OCI-LY3 (cell line): ENCODE measurements at regions not wholly inside any gene's neighbourhood (a gene's known extent, or its start where the extent isn't known, plus 50 kb on each side); places are given as distances from the start of the nearest gene placed in this dataset.
"Not testable (repeated sequence)": the region's sequence is repeated elsewhere in the genome, so short reads cannot be mapped to it uniquely, and the experiment has no call there.

Source experiments
- H2AFZ ChIP-seq: fragments of 200-600, 300-600 bp; shearing (Covaris generic); 2 replicates; pipeline ENCODE4 v1.6.0; 2014; ENCODE audit warnings: antibody characterized with exemption, low read depth, low read length
- H3K27ac ChIP-seq: fragments of 200-600, 300-600 bp; sonication (generic); 2 replicates; pipeline ENCODE4 v1.5.1; 2014; ENCODE audit warnings: mild to moderate bottlenecking, low read length, moderate library complexity, mixed read lengths
- H3K27me3 ChIP-seq: fragments of 200-600, 300-600 bp; sonication (generic); 2 replicates; pipeline ENCODE4 v1.6.1; 2014; ENCODE audit warnings: low read depth, low read length, mixed read lengths
- H3K36me3 ChIP-seq: fragments of 200-600, 300-600 bp; sonication (generic); replicated peaks from 2 replicates; pipeline ENCODE3; 2014; ENCODE audit warnings: low read depth, low read length, mixed read lengths
- H3K4me1 ChIP-seq: fragments of 300-600, 200-600 bp; sonication (generic); 2 replicates; pipeline ENCODE4 v1.6.1; 2014; ENCODE audit warnings: low read length, mixed read lengths
- H3K4me2 ChIP-seq: fragments of 200-600, 300-600 bp; sonication (generic); 2 replicates; pipeline ENCODE4 v1.6.1; 2014; ENCODE audit warnings: low read length, mixed read lengths
- H3K4me3 ChIP-seq: fragments of 300-600, 200-600 bp; sonication (generic); 2 replicates; pipeline ENCODE4 v1.5.1; 2014; ENCODE audit warnings: antibody characterized with exemption, mild to moderate bottlenecking, low read length, moderate library complexity
- H3K79me2 ChIP-seq: fragments of 300-600, 200-600 bp; shearing (Covaris generic); 2 replicates; pipeline ENCODE4 v1.6.1; 2014; ENCODE audit warnings: mild to moderate bottlenecking, low read length, mixed read lengths
- H3K9ac ChIP-seq: fragments of 300-600, 200-600 bp; shearing (Covaris generic); 2 replicates; pipeline ENCODE4 v1.6.0; 2014; ENCODE audit warnings: mild to moderate bottlenecking, low read length, moderate library complexity
- H3K9me3 ChIP-seq: fragments of 200-600, 300-600 bp; shearing (Covaris generic); 2 replicates; pipeline ENCODE4 v1.6.1; 2014; ENCODE audit warnings: low read length, mixed read lengths; ENCODE audit not compliant: insufficient read depth
- H4K20me1 ChIP-seq: fragments of 200-600, 300-600 bp; sonication (generic); 2 replicates; pipeline ENCODE4 v1.6.1; 2016; ENCODE audit warnings: low read length, mixed read lengths; ENCODE audit not compliant: insufficient read depth
- CTCF ChIP-seq: fragments of 200-600, 300-600 bp; sonication (generic); IDR thresholded peaks from 2 replicates; pipeline ENCODE4 v1.5.1; 2014; ENCODE audit warnings: antibody characterized with exemption, low read length, low read depth
- EZH2phosphoT487 ChIP-seq: fragments of 200-600 bp; shearing (Covaris generic); IDR thresholded peaks from 2 replicates; pipeline ENCODE4 v1.6.1; 2018; ENCODE audit warnings: antibody characterized with exemption, mixed run types, low read depth

GRCh38 chr10:118422241-118422640 is 80.1 kb upstream of the FAM204A start:
- Histone ChIP-seq H2AFZ (no peak overlapping the region), H3K27ac (no peak overlapping the region), H3K4me2 (no peak overlapping the region), H3K4me3 (no peak overlapping the region), H3K9me3 (no peaks in the 10 kb centered on the region), H3K36me3 (no peaks in the 10 kb centered on the region), H3K9ac (no peak overlapping the region), H4K20me1 (no peaks in the 10 kb centered on the region), H3K27me3 (no peaks in the 10 kb centered on the region), H3K4me1 (no peaks in the 10 kb centered on the region), H3K79me2 (no peaks in the 10 kb centered on the region)
- TF ChIP-seq CTCF, result no peak
- no peak for TF ChIP-seq EZH2phosphoT487

DNA sequence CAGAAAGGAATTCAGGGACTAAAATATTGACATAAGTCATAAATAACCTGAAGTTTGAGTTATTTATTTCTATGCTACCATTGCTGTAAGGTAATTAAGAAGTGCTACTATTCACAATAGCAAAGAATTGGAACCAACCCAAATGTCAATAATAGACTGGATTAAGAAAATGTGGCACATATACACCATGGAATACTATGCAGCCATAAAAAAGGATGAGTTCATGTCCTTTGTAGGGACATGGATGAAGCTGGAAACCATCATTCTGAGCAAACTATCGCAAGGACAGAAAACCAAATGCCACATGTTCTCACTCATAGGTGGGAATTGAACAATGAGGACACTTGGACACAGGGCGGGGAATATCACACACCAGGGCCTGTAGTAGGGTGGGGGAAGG is 77.9 kb upstream of the FAM204A start:
- H3K4me1 ChIP-seq, H3K27me3 ChIP-seq, H3K9me3 ChIP-seq, H3K4me3 ChIP-seq, H3K36me3 ChIP-seq, H3K27ac ChIP-seq, H3K79me2 ChIP-seq, H3K4me2 ChIP-seq, H4K20me1 ChIP-seq, H3K9ac ChIP-seq, H2AFZ ChIP-seq: not testable (repeated sequence)

GRCh38 chr10:118412932-118413331 is 70.8 kb upstream of the FAM204A start:
- Histone ChIP-seq H3K79me2 (no peaks in the 10 kb centered on the region), H3K9ac (no peak overlapping the region), H3K27me3 (no peaks in the 10 kb centered on the region), H3K4me2 (no peak overlapping the region), H4K20me1 (no peaks in the 10 kb centered on the region), H2AFZ (no peak overlapping the region), H3K4me3 (no peak overlapping the region), H3K27ac (no peak overlapping the region), H3K4me1 (no peaks in the 10 kb centered on the region), H3K9me3 (no peaks in the 10 kb centered on the region), H3K36me3 (no peaks in the 10 kb centered on the region)
- TF ChIP-seq EZH2phosphoT487 (no peak), CTCF (no peak)

DNA sequence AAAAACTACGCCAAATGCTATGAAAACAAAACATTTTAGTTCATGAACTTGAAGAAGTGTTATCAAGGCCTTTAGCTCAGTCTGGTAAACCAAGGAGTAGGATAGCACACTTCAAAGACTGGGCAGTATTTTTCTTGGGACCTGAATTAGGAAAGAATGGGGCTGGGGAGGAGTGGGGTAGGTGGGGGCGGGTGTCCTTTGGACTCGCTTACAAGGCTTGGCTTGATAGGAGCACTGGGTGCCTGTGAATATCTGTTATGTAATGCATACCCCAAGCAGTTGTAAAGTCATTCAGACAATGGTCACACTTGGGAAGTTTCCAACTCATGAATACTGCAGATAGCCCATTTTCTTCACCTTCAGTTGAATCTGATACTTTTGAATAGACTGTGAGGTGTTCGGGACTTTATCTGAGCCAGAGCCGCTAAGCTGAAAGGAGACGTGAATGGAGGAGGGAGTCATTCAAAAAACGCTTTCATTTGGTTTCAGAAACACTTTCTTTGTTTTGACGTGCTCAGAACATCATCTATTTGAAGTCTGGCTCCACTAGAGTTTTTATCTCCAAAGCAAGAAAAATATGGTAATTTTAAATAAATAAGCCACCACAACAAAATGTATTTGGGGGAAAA is 70.1 kb upstream of the FAM204A start:
- Histone ChIP-seq H3K4me3 (no peak overlapping the region), H3K4me1 (no peaks in the 10 kb centered on the region), H3K4me2 (no peak overlapping the region), H3K27me3 (no peaks in the 10 kb centered on the region), H3K36me3 (no peaks in the 10 kb centered on the region), H4K20me1 (no peaks in the 10 kb centered on the region), H3K9me3 (no peaks in the 10 kb centered on the region), H3K27ac (no peak overlapping the region), H2AFZ (no peak overlapping the region), H3K9ac (no peak overlapping the region), H3K79me2 (no peaks in the 10 kb centered on the region)
- TF ChIP-seq EZH2phosphoT487 (no peak), CTCF (no peak)
